Transverse colon (tissue), 4 donors: ENCODE measurements at regions not wholly inside any gene's neighbourhood (a gene's known extent, or its start where the extent isn't known, plus 50 kb on each side); places are given as distances from the start of the nearest gene placed in this dataset.

Source experiments
- DNase-seq: peaks from one replicate; pipeline ENCODE4 v3.0.0-alpha.2; 2019
- H3K27ac ChIP-seq, 4 donors: fragments of 200-600 bp; sonication (generic); 2 replicates each; pipeline ENCODE4 v1.5.1; 2016 to 2018; ENCODE audit warnings: inconsistent platforms in 4 of 4
- H3K27me3 ChIP-seq: fragments of 200-600 bp; sonication (generic); 2 replicates; pipeline ENCODE4 v1.5.1; 2017; ENCODE audit warnings: inconsistent platforms
- H3K36me3 ChIP-seq, 4 donors: fragments of 200-600 bp; sonication (generic); 2 replicates each; pipeline ENCODE4 v1.5.1; 2017 to 2019; ENCODE audit warnings: inconsistent platforms in 4 of 4
- H3K4me1 ChIP-seq, 4 donors: fragments of 200-600 bp; sonication (generic); 2 replicates each; pipeline ENCODE4 v1.5.1; 2017 to 2020; ENCODE audit warnings: inconsistent platforms in 4 of 4
- H3K4me3 ChIP-seq, 4 donors: fragments of 200-600 bp; sonication (generic); 1 replicate in 1 of 4; 2 replicates in 3 of 4; pipeline versions ENCODE4 v1.5.1 to v1.6.1; 2017 to 2019; ENCODE audit warnings: inconsistent platforms in 4 of 4
- H3K9me3 ChIP-seq, 2 donors: fragments of 200-600 bp; sonication (generic); 2 replicates each; pipeline ENCODE4 v1.5.1; 2017 to 2019; ENCODE audit warnings: inconsistent platforms in 2 of 2
- EP300 ChIP-seq: sonication (generic); formaldehyde crosslinking; IDR thresholded peaks from one replicate; pipeline ENCODE4 v1.6.1; 2017; ENCODE audit warnings: antibody characterized with exemption, low read depth
- POLR2A ChIP-seq: fragments of 450-650 bp; IDR thresholded peaks from one replicate; pipeline ENCODE4 v1.6.1; 2016; ENCODE audit warnings: antibody characterized with exemption, mild to moderate bottlenecking, moderate library complexity
- POLR2AphosphoS5 ChIP-seq, 3 donors: sonication (generic); formaldehyde crosslinking; IDR thresholded peaks; one replicate each; pipeline ENCODE4 v1.6.1; 2016; ENCODE audit warnings: antibody characterized with exemption in 3 of 3
- WGBS, 2 donors: methylation state at CpG; one replicate each; pipeline ENCODE4 v1.1.5; 2018; ENCODE audit warnings: low coverage in 1 of 2; 5-methylcytosine and 5-hydroxymethylcytosine counted together
- in situ Hi-C, 4 donors: fragments of 200-750 bp; cut with MboI; loops; one replicate each; pipeline versions ENCODE4 v1.15.0 to v1.15.1; 2017; ENCODE audit warnings: low sequenced_read_pairs in 3 of 4, low pct_ligation_motif_present in 1 of 4, low pct_unique_long_range_greater_than_20kb in 1 of 4
- intact Hi-C: fragments of 100-400 bp; cut with DNase I; formaldehyde crosslinking; loops from one replicate; pipeline ENCODE4 v1.15.1; 2023; ENCODE audit warnings: low total_unique reads
- TF ChIP-seq, protein P1 (sequence below), 5 experiments: fragments of 200-600 bp in 3 of 5; fragments of 450-650 bp in 2 of 5; sonication (generic) in 3 of 5; IDR thresholded peaks; 1 replicate in 2 of 5; 2 replicates in 3 of 5; pipeline ENCODE4 v1.5.1; 2016 to 2017; ENCODE audit warnings: antibody characterized with exemption in 5 of 5, inconsistent platforms in 3 of 5, mild to moderate bottlenecking in 2 of 5, moderate library complexity in 1 of 5

DNA sequence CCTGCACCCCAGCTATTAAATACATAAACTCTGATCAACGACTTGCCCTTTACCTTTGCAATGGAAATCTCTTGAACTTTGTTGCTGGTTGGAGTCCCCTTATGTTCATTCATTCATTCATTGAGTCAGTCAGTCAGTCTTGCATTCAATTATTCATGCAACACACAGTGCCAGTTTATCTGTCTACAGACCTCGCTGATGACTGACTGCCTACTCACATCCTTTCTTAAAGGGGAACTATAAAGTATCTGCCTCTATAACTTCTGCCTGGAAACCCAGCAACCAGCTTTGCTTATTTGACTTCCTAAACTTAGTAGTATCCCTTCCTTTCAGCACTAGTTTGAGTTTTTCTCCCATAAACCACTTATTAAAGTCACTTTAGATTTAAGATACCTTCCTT, 620.8 kb upstream of the ADGRL3 start:
- no peak overlapping the region for H3K4me3 ChIP-seq
- WGBS, 2 donors: 42 to 51% methylated on average over 2 of the region's 2 CpGs
- H3K4me1 ChIP-seq: no peaks in the 10 kb centered on the region
- in situ Hi-C loops: no loop called here
- TF ChIP-seq POLR2AphosphoS5 (IDR thresholded peaks at IDR 0.05) (no peak), EP300 (no peak), POLR2A (no peak)
- TF ChIP-seq, protein P1, sequence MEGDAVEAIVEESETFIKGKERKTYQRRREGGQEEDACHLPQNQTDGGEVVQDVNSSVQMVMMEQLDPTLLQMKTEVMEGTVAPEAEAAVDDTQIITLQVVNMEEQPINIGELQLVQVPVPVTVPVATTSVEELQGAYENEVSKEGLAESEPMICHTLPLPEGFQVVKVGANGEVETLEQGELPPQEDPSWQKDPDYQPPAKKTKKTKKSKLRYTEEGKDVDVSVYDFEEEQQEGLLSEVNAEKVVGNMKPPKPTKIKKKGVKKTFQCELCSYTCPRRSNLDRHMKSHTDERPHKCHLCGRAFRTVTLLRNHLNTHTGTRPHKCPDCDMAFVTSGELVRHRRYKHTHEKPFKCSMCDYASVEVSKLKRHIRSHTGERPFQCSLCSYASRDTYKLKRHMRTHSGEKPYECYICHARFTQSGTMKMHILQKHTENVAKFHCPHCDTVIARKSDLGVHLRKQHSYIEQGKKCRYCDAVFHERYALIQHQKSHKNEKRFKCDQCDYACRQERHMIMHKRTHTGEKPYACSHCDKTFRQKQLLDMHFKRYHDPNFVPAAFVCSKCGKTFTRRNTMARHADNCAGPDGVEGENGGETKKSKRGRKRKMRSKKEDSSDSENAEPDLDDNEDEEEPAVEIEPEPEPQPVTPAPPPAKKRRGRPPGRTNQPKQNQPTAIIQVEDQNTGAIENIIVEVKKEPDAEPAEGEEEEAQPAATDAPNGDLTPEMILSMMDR (IDR thresholded peaks at IDR 0.05): no peak
- no peaks in the 10 kb centered on the region for H3K36me3 ChIP-seq
- DNase-seq: no peak
- intact Hi-C loops: no loop called here
- H3K9me3 ChIP-seq: no peaks in the 10 kb centered on the region
- H3K27ac ChIP-seq: no peak overlapping the region
- H3K27me3 ChIP-seq: no peaks in the 10 kb centered on the region

DNA sequence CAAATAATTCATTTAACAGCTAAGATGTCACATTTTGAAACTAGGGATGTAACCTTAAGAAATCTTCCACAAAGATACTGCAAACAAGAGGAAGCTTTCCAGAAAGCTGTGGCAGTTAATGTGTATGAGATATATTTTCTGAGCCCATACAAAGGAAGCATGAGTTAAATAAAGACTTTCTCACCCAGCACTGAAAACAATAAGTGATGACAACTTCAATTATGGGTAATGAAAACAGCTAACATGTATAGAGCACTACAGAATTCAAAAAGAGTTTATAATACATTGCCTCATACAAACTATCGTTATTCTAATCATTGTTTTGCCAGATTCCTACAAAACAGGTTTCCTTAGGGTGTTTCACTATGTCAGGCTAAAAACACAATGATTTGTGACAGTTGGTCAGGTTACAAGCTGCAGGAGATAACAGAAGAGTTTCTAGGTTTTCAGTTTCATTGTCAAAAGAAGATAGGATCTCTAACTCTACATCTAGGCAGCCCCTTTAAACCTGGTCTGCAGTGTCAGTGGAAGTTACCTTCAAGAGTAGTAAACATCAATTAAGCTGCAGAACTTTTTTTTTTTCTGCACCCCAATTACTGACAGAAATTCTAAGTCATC, 618.1 kb upstream of the ADGRL3 start:
- Histone ChIP-seq H3K4me1 (no peaks in the 10 kb centered on the region), H3K4me3 (no peak overlapping the region), H3K36me3 (no peaks in the 10 kb centered on the region), H3K27me3 (no peaks in the 10 kb centered on the region), H3K9me3 (no peaks in the 10 kb centered on the region), H3K27ac (no peak overlapping the region)
- WGBS, 2 donors: 37 to 51% methylated on average over 1 of the region's 1 CpG
- TF ChIP-seq POLR2A (no peak), EP300 (no peak), POLR2AphosphoS5 (IDR thresholded peaks at IDR 0.05) (no peak)
- TF ChIP-seq, protein P1 (IDR thresholded peaks at IDR 0.05): no peak
- intact Hi-C loops (loop anchor here (1.0 kb wide), 1 partner anchor 41 kb away; no protein-coding TSS in a partner anchor), in situ Hi-C loops (no loop called here)
- DNase-seq: no peak

DNA sequence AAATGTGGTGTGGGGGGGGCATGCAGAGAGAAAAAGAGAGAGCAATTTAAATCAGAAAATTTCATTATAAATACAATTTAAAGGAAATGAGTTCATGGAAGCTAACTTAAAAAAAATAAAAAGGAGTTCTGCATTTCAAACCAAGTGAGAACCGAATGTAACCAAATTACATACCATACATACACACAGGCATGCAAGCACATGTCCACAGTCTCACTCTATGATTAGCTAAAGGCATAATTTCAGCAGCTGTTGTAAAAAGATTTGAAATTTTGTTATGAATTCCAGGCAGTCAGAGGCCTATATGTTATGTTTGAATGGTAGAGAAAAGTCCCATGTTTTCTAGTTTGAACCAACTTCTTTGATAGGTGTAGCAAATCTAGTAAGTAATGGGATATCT, 611.6 kb upstream of the ADGRL3 start:
- in situ Hi-C loops (no loop called here), intact Hi-C loops (no loop called here)
- Histone ChIP-seq H3K27me3 (no peaks in the 10 kb centered on the region), H3K27ac (no peak overlapping the region), H3K4me3 (no peak overlapping the region), H3K36me3 (no peaks in the 10 kb centered on the region), H3K4me1 (no peaks in the 10 kb centered on the region), H3K9me3 (no peaks in the 10 kb centered on the region)
- no peak for TF ChIP-seq POLR2AphosphoS5 (IDR thresholded peaks at IDR 0.05)
- TF ChIP-seq EP300: no peak
- TF ChIP-seq, protein P1 (IDR thresholded peaks at IDR 0.05): no peak
- TF ChIP-seq POLR2A: no peak
- DNase-seq: no peak
- 64 to 88% methylated on average over 1 of the region's 1 CpG for WGBS, 2 donors

DNA sequence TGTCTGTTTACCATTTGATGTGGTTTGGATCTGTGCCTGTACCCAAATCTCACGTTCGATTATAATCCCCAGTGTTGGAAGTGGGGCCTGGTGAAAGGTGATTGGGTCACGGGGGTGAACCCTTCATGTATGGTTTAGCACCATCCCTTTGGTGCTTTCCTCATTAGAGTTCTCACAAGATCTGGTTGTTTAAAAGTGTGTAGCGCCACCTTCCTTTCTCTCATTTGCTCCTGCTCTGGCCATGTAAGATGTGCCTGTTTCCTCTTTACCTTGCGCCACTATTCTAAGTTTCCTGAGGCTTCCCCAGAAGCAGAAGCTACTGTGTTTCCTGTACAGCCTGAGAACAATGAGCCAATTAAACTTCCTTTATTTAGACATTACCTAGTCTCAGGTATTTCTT, 610.7 kb upstream of the ADGRL3 start:
- no peak for DNase-seq
- Histone ChIP-seq H3K27me3 (no peaks in the 10 kb centered on the region), H3K36me3 (no peaks in the 10 kb centered on the region), H3K4me1 (no peaks in the 10 kb centered on the region), H3K9me3 (no peaks in the 10 kb centered on the region), H3K27ac (no peak overlapping the region), H3K4me3 (no peak overlapping the region)
- TF ChIP-seq EP300 (no peak), POLR2AphosphoS5 (IDR thresholded peaks at IDR 0.05) (no peak), POLR2A (no peak)
- TF ChIP-seq, protein P1 (IDR thresholded peaks at IDR 0.05): no peak
- whole genome bisulfite sequencing, 2 donors: 74% methylated on average over 5 of the region's 5 CpGs
- intact Hi-C loops: no loop called here
- in situ Hi-C loops: no loop called here
